DOHH2 (cell line): ENCODE measurements at regions not wholly inside any gene's neighbourhood (a gene's known extent, or its start where the extent isn't known, plus 50 kb on each side); places are given as distances from the start of the nearest gene placed in this dataset.

Source experiments
- H3F3A ChIP-seq: fragments of 200-600 bp; sonication (generic), shearing (Covaris generic); 2 replicates; pipeline ENCODE4 v1.6.0; 2016; ENCODE audit warnings: antibody characterized with exemption, mild to moderate bottlenecking; ENCODE audit not compliant: control insufficient read depth, insufficient read depth
- H3K27ac ChIP-seq: fragments of 200-600 bp; sonication (generic); 2 replicates; pipeline ENCODE4 v1.5.1; 2014; ENCODE audit warnings: low read depth, mild to moderate bottlenecking, low read length, moderate library complexity
- H3K27me3 ChIP-seq: fragments of 200-600 bp; sonication (generic); 2 replicates; pipeline ENCODE4 v1.6.1; 2014; ENCODE audit warnings: mild to moderate bottlenecking, low read length, mixed read lengths; ENCODE audit not compliant: control insufficient read depth
- H3K36me3 ChIP-seq: fragments of 200-600 bp; sonication (generic); 2 replicates; pipeline ENCODE4 v1.6.1; 2014; ENCODE audit warnings: mild to moderate bottlenecking, low read length, moderate library complexity, mixed read lengths; ENCODE audit not compliant: control insufficient read depth
- H3K4me1 ChIP-seq: fragments of 200-600 bp; sonication (generic); 2 replicates; pipeline ENCODE4 v1.6.1; 2014; ENCODE audit warnings: mild to moderate bottlenecking, low read length, mixed read lengths; ENCODE audit not compliant: control insufficient read depth
- H3K4me2 ChIP-seq: fragments of 200-600 bp; sonication (generic); 2 replicates; pipeline ENCODE4 v1.6.0; 2014; ENCODE audit warnings: mild to moderate bottlenecking, low read length, moderate library complexity
- H3K4me3 ChIP-seq: fragments of 200-600 bp; sonication (generic); 2 replicates; pipeline ENCODE4 v1.5.1; 2014; ENCODE audit warnings: mild to moderate bottlenecking, low read length, mixed read lengths
- H3K79me2 ChIP-seq: fragments of 200-600 bp; sonication (generic); 2 replicates; pipeline ENCODE4 v1.6.1; 2014; ENCODE audit warnings: mild to moderate bottlenecking, low read length, mixed read lengths; ENCODE audit not compliant: control insufficient read depth
- H3K9me2 ChIP-seq: fragments of 200-600 bp; sonication (generic); replicated peaks from 2 replicates; pipeline ENCODE4 v1.6.1; 2014; ENCODE audit warnings: mild to moderate bottlenecking, low read length, mixed read lengths; ENCODE audit not compliant: control insufficient read depth
- H3K9me3 ChIP-seq: fragments of 200-600 bp; sonication (generic); 2 replicates; pipeline ENCODE4 v1.6.1; 2014; ENCODE audit warnings: antibody characterized with exemption, low read length, mixed read lengths; ENCODE audit not compliant: control insufficient read depth, insufficient read depth
- H4K20me1 ChIP-seq: fragments of 200-600 bp; sonication (generic); 2 replicates; pipeline ENCODE4 v1.6.0; 2014; ENCODE audit warnings: low read depth, mild to moderate bottlenecking, antibody characterized with exemption, low read length, moderate library complexity; ENCODE audit not compliant: control insufficient read depth, insufficient read depth
- EZH2phosphoT487 ChIP-seq: fragments of 200-600 bp; sonication (generic); IDR thresholded peaks from 2 replicates; pipeline ENCODE4 v1.6.1; 2017; ENCODE audit warnings: borderline replicate concordance, mild to moderate bottlenecking, antibody characterized with exemption, low read length, moderate library complexity, mixed read lengths
- TF ChIP-seq, protein P1 (sequence below): fragments of 200-600 bp; sonication (generic); IDR thresholded peaks from one replicate; pipeline ENCODE4 v1.5.1; 2014; ENCODE audit warnings: antibody characterized with exemption, mild to moderate bottlenecking, low read depth, low read length; ENCODE audit not compliant: poor library complexity, severe bottlenecking

- Histone ChIP-seq H3K79me2 (no peaks in the 10 kb centered on the region), H3K27me3 (no peaks in the 10 kb centered on the region), H3K4me3 (no peak overlapping the region), H3F3A (no peaks in the 10 kb centered on the region), H3K36me3 (no peaks in the 10 kb centered on the region), H3K4me1 (no peaks in the 10 kb centered on the region), H4K20me1 (no peaks in the 10 kb centered on the region), H3K27ac (no peak overlapping the region), H3K4me2 (no peak overlapping the region), H3K9me3 (no peaks in the 10 kb centered on the region), H3K9me2 (no peaks in the 10 kb centered on the region)
- TF ChIP-seq EZH2phosphoT487: no peak
- TF ChIP-seq, protein P1, sequence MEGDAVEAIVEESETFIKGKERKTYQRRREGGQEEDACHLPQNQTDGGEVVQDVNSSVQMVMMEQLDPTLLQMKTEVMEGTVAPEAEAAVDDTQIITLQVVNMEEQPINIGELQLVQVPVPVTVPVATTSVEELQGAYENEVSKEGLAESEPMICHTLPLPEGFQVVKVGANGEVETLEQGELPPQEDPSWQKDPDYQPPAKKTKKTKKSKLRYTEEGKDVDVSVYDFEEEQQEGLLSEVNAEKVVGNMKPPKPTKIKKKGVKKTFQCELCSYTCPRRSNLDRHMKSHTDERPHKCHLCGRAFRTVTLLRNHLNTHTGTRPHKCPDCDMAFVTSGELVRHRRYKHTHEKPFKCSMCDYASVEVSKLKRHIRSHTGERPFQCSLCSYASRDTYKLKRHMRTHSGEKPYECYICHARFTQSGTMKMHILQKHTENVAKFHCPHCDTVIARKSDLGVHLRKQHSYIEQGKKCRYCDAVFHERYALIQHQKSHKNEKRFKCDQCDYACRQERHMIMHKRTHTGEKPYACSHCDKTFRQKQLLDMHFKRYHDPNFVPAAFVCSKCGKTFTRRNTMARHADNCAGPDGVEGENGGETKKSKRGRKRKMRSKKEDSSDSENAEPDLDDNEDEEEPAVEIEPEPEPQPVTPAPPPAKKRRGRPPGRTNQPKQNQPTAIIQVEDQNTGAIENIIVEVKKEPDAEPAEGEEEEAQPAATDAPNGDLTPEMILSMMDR: no peak
Measured at GRCh38 chr11:131077340-131077739, 161.1 kb upstream of the SNX19 start.

DNA sequence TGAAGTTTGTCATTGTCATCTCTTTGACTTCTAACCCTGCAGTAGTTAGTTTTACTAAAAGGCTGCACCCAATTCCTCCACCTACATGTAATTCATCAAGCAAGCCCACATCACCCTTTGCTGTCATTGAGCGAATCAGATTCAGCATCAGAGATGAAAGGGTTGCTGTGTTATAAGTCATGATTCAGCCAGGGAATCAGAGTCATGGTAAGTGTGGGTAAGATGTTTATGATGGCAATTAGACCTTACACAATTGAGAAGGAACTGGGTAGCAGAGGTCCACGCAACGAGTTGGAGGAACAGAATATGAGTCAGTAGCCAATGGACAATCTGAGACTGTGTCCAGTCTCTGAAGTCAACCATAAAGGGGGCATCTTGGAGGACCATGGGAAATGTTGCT, 162.8 kb upstream of the SNX19 start:
- H3K36me3 ChIP-seq: no peaks in the 10 kb centered on the region

GRCh38 chr11:131089727-131090245, 173.5 kb upstream of the SNX19 start:
- no peaks in the 10 kb centered on the region for H3K9me3 ChIP-seq
- TF ChIP-seq, protein P1: no peak
- TF ChIP-seq EZH2phosphoT487: no peak
- H3F3A ChIP-seq: no peaks in the 10 kb centered on the region
- no peak overlapping the region for H3K4me3 ChIP-seq
- no peak overlapping the region for H3K27ac ChIP-seq
- no peak overlapping the region for H3K4me2 ChIP-seq
- H3K4me1 ChIP-seq: no peaks in the 10 kb centered on the region
- H4K20me1 ChIP-seq: no peaks in the 10 kb centered on the region
- no peaks in the 10 kb centered on the region for H3K36me3 ChIP-seq
- no peaks in the 10 kb centered on the region for H3K79me2 ChIP-seq
- no peaks in the 10 kb centered on the region for H3K27me3 ChIP-seq
- H3K9me2 ChIP-seq: no peaks in the 10 kb centered on the region

More for the DNA sequence above, 162.8 kb upstream of the SNX19 start:
- Histone ChIP-seq H3F3A (no peaks in the 10 kb centered on the region), H3K79me2 (no peaks in the 10 kb centered on the region), H3K9me3 (no peaks in the 10 kb centered on the region), H3K27me3 (no peaks in the 10 kb centered on the region), H3K4me1 (no peaks in the 10 kb centered on the region), H3K9me2 (no peaks in the 10 kb centered on the region), H3K27ac (no peak overlapping the region), H3K4me3 (no peak overlapping the region), H3K4me2 (no peak overlapping the region), H4K20me1 (no peaks in the 10 kb centered on the region)
- TF ChIP-seq, protein P1: no peak
- TF ChIP-seq EZH2phosphoT487: no peak

GRCh38 chr11:131092469-131092868, 176.2 kb upstream of the SNX19 start:
- Histone ChIP-seq H3K4me1 (no peaks in the 10 kb centered on the region), H3K4me2 (no peak overlapping the region), H3F3A (no peaks in the 10 kb centered on the region), H3K9me3 (no peaks in the 10 kb centered on the region), H3K27me3 (no peaks in the 10 kb centered on the region), H3K9me2 (no peaks in the 10 kb centered on the region), H3K4me3 (no peak overlapping the region), H3K79me2 (no peaks in the 10 kb centered on the region), H4K20me1 (no peaks in the 10 kb centered on the region), H3K27ac (no peak overlapping the region), H3K36me3 (no peaks in the 10 kb centered on the region)
- TF ChIP-seq, protein P1: no peak
- TF ChIP-seq EZH2phosphoT487: no peak
